ENCODE measurements at regions not wholly inside any gene's neighbourhood (a gene's known extent, or its start where the extent isn't known, plus 50 kb on each side); places are given as distances from the start of the nearest gene placed in this dataset.

DNA sequence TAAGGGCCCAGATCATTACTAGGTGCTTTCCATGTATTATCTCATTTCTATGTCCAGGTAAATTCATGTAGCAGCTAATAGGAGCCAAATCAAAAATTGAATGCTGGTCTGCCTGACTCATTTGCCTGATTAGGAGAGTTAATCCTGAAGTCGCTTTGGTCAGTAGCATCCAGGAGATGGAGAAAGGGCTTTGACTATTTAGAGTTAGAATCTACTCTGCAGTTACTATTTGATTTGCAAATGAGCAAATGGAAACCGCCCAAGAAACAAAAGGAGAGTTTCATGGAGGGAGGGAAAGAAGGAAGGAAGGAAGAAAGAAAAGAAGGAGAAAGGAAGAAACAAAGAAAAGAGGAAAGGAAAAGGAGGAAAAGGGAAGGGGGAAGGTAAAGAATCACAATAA lies 539.6 kb upstream of the MMS22L start:
- no peaks in the 10 kb centered on the region for H3K36me3 ChIP-seq (replicated peaks; ENCODE audit: insufficient read depth, low read length)
- no peaks in the 10 kb centered on the region for H3K27me3 ChIP-seq (replicated peaks; ENCODE audit: insufficient read depth, low read length)
- no peak overlapping the region for H3K27ac ChIP-seq (ENCODE audit: low read length)
- no peak overlapping the region for H3K9ac ChIP-seq (ENCODE audit: low read length)
- no peaks in the 10 kb centered on the region for H3K9me2 ChIP-seq (replicated peaks; ENCODE audit: insufficient read depth, low read length)
- no peak overlapping the region for H2AFZ ChIP-seq (ENCODE audit: low read length)
- no peaks in the 10 kb centered on the region for H3F3A ChIP-seq (ENCODE audit: insufficient read depth, low read length)
- TF ChIP-seq EZH2phosphoT487 (IDR thresholded peaks at IDR 0.05; ENCODE audit: low read length): no peak
- no peak for TF ChIP-seq EZH2 (optimal IDR thresholded peaks at IDR 0.05; ENCODE audit: low read depth, low read length)
- TF ChIP-seq, protein P1, sequence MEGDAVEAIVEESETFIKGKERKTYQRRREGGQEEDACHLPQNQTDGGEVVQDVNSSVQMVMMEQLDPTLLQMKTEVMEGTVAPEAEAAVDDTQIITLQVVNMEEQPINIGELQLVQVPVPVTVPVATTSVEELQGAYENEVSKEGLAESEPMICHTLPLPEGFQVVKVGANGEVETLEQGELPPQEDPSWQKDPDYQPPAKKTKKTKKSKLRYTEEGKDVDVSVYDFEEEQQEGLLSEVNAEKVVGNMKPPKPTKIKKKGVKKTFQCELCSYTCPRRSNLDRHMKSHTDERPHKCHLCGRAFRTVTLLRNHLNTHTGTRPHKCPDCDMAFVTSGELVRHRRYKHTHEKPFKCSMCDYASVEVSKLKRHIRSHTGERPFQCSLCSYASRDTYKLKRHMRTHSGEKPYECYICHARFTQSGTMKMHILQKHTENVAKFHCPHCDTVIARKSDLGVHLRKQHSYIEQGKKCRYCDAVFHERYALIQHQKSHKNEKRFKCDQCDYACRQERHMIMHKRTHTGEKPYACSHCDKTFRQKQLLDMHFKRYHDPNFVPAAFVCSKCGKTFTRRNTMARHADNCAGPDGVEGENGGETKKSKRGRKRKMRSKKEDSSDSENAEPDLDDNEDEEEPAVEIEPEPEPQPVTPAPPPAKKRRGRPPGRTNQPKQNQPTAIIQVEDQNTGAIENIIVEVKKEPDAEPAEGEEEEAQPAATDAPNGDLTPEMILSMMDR (IDR thresholded peaks at IDR 0.05; ENCODE audit: low read length): no peak
- no peaks in the 10 kb centered on the region for H4K20me1 ChIP-seq (ENCODE audit: insufficient read depth, low read length)
- no peak overlapping the region for H3K4me2 ChIP-seq (ENCODE audit: low read depth, low read length)
- DNase-seq: no peak
- no peak overlapping the region for H3K4me3 ChIP-seq (ENCODE audit: low read length)
- H3K9me3 ChIP-seq (replicated peaks; ENCODE audit: insufficient read depth, low read length): no peaks in the 10 kb centered on the region
- no peaks in the 10 kb centered on the region for H3K4me1 ChIP-seq (ENCODE audit: low read length)
- H3K79me2 ChIP-seq (ENCODE audit: low read length): no peaks in the 10 kb centered on the region

DNA sequence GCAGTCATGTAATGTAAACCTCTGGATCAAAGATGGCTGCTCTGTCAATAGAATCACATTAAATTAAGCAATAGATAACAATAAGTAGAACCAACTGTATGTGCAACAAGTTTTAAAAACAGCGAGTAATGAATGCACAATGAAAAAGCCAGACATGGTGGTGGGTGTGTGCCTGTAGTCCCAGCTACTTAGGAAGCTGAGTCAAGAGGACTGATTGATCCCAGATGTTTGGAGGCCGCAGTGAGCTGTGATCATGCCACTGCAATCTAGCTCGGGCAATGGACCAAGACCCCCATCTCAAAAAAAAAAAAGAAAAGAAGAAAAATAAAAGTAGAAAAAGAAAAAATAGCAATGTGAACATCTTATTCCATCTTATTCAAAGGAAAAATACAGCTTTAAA lies 558.7 kb upstream of the MMS22L start:
- Histone ChIP-seq H3K4me3 (ENCODE audit: low read length) (no peak overlapping the region), H3K4me1 (ENCODE audit: low read length) (no peaks in the 10 kb centered on the region), H3K27me3 (replicated peaks; ENCODE audit: insufficient read depth, low read length) (no peaks in the 10 kb centered on the region), H3K36me3 (replicated peaks; ENCODE audit: insufficient read depth, low read length) (no peaks in the 10 kb centered on the region), H2AFZ (ENCODE audit: low read length) (no peak overlapping the region), H3K9me3 (replicated peaks; ENCODE audit: insufficient read depth, low read length) (no peaks in the 10 kb centered on the region), H3K27ac (ENCODE audit: low read length) (no peak overlapping the region), H3K9me2 (replicated peaks; ENCODE audit: insufficient read depth, low read length) (no peaks in the 10 kb centered on the region), H3K79me2 (ENCODE audit: low read length) (no peaks in the 10 kb centered on the region), H3K9ac (ENCODE audit: low read length) (no peak overlapping the region), H4K20me1 (ENCODE audit: insufficient read depth, low read length) (no peaks in the 10 kb centered on the region), H3F3A (ENCODE audit: insufficient read depth, low read length) (no peaks in the 10 kb centered on the region), H3K4me2 (ENCODE audit: low read depth, low read length) (no peak overlapping the region)
- no peak for DNase-seq
- TF ChIP-seq, protein P1 (IDR thresholded peaks at IDR 0.05; ENCODE audit: low read length): no peak
- TF ChIP-seq EZH2 (optimal IDR thresholded peaks at IDR 0.05; ENCODE audit: low read depth, low read length) (no peak), EZH2phosphoT487 (IDR thresholded peaks at IDR 0.05; ENCODE audit: low read length) (no peak)

DNA sequence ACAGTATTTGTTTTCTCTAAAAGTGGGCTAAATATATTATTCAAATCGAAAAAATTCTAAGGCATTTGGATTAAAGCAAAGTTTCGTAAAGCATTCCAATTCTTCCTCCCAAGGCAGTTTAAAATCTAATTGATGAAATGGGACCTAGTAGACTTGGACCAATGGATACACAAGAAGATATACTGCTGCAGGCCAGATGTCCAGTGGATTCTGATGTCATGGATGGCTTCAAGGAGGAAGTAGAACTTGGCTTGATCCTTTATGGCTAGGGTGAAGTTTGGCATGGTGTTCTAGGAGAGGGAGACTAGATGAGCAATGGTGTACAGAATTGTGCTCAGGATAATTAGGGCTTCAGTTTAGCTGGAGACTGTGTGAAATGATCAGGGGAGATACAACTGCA lies 559.5 kb upstream of the MMS22L start:
- Histone ChIP-seq H3K79me2 (ENCODE audit: low read length) (no peaks in the 10 kb centered on the region), H3K9ac (ENCODE audit: low read length) (no peak overlapping the region), H3K4me1 (ENCODE audit: low read length) (no peaks in the 10 kb centered on the region), H3K9me2 (replicated peaks; ENCODE audit: insufficient read depth, low read length) (no peaks in the 10 kb centered on the region), H3K4me2 (ENCODE audit: low read depth, low read length) (no peak overlapping the region), H3K27ac (ENCODE audit: low read length) (no peak overlapping the region), H3K4me3 (ENCODE audit: low read length) (no peak overlapping the region), H3K27me3 (replicated peaks; ENCODE audit: insufficient read depth, low read length) (no peaks in the 10 kb centered on the region), H3F3A (ENCODE audit: insufficient read depth, low read length) (no peaks in the 10 kb centered on the region), H4K20me1 (ENCODE audit: insufficient read depth, low read length) (no peaks in the 10 kb centered on the region), H3K9me3 (replicated peaks; ENCODE audit: insufficient read depth, low read length) (no peaks in the 10 kb centered on the region), H3K36me3 (replicated peaks; ENCODE audit: insufficient read depth, low read length) (no peaks in the 10 kb centered on the region), H2AFZ (ENCODE audit: low read length) (no peak overlapping the region)
- TF ChIP-seq EZH2phosphoT487 (IDR thresholded peaks at IDR 0.05; ENCODE audit: low read length) (no peak), EZH2 (optimal IDR thresholded peaks at IDR 0.05; ENCODE audit: low read depth, low read length) (no peak)
- TF ChIP-seq, protein P1 (IDR thresholded peaks at IDR 0.05; ENCODE audit: low read length): no peak
- DNase-seq: no peak

Data from MM.1S (cell line).